Ishikawa (cell line): ENCODE measurements at regions not wholly inside any gene's neighbourhood (a gene's known extent, or its start where the extent isn't known, plus 50 kb on each side); places are given as distances from the start of the nearest gene placed in this dataset.

Experiments used
- CEBPB ChIP-seq: IDR thresholded peaks from 2 replicates; pipeline ENCODE4 v1.6.1; 2012
- MAX ChIP-seq: IDR thresholded peaks from 2 replicates; pipeline ENCODE4 v1.6.1; 2012
- TAF1 ChIP-seq: IDR thresholded peaks from 2 replicates; pipeline ENCODE4 v1.6.1; 2012; ENCODE audit warnings: low read depth, mild to moderate bottlenecking
- YY1 ChIP-seq: IDR thresholded peaks from 2 replicates; pipeline ENCODE4 v1.6.1; 2012; ENCODE audit warnings: low read depth

- TF ChIP-seq MAX (no peak), TAF1 (no peak), YY1 (no peak), CEBPB (no peak)
Observed at GRCh38 chr6:119814609-119815400, 465.2 kb upstream of the MAN1A1 start.
